Omental fat pad (tissue), 3 donors: ENCODE measurements at regions not wholly inside any gene's neighbourhood (a gene's known extent, or its start where the extent isn't known, plus 50 kb on each side); places are given as distances from the start of the nearest gene placed in this dataset.

ENCODE experiments used
- ATAC-seq: fragments of 150-250 bp; one replicate; pipeline ENCODE4 v1.9.1; 2016; ENCODE audit warnings: mild to moderate bottlenecking, moderate library complexity; ENCODE audit not compliant: low FRiP score
- DNase-seq: peaks from one replicate; pipeline ENCODE4 v3.0.0-alpha.2; 2019; ENCODE audit warnings: low spot score
- TF ChIP-seq, protein P1 (sequence below), 3 donors: fragments of 450-650 bp; IDR thresholded peaks; one replicate each; pipeline ENCODE4 v1.5.1; 2016 to 2017; ENCODE audit warnings: antibody characterized with exemption in 3 of 3, mild to moderate bottlenecking in 3 of 3, moderate library complexity in 2 of 3

DNA sequence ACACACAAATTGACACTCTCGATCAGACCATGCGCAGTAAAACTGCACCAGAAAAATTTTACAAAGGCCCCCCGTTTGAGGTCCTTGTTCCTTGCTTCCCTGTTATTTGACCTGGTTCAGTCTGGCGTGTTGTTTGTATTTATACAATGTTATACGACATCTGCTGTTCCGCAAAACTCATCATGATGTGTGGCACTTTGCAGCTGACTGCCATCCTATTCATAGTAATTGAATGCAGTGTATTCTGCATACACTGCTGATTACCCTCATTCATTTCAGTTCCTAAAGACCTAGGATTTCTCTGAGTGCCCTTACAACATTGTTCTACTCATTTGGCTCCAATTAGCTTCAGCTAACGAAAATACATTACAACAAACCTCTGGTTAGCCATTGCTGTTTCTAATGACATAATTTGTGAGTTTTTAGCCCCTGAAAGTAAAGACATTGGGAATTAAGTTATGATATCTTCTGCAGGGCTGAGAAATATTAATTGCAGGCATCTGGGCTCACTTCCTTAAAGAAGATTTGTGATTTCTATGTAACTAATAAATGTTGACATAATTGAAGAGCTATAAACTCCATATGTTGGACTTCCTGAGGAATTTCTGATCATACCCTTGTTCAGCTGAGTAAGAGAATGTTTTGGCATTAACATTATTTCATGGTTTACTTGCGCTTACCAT, 75.7 kb downstream of the C3orf38 start:
- TF ChIP-seq, protein P1, sequence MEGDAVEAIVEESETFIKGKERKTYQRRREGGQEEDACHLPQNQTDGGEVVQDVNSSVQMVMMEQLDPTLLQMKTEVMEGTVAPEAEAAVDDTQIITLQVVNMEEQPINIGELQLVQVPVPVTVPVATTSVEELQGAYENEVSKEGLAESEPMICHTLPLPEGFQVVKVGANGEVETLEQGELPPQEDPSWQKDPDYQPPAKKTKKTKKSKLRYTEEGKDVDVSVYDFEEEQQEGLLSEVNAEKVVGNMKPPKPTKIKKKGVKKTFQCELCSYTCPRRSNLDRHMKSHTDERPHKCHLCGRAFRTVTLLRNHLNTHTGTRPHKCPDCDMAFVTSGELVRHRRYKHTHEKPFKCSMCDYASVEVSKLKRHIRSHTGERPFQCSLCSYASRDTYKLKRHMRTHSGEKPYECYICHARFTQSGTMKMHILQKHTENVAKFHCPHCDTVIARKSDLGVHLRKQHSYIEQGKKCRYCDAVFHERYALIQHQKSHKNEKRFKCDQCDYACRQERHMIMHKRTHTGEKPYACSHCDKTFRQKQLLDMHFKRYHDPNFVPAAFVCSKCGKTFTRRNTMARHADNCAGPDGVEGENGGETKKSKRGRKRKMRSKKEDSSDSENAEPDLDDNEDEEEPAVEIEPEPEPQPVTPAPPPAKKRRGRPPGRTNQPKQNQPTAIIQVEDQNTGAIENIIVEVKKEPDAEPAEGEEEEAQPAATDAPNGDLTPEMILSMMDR (IDR thresholded peaks at IDR 0.05): no peak
- no peak for DNase-seq
- no peak for ATAC-seq

GRCh38 chr3:88226910-88227309, 77.2 kb downstream of the C3orf38 start:
- DNase-seq: no peak
- no peak for ATAC-seq
- TF ChIP-seq, protein P1 (IDR thresholded peaks at IDR 0.05): no peak

GRCh38 chr3:88230638-88231037, 80.9 kb downstream of the C3orf38 start:
- TF ChIP-seq, protein P1 (IDR thresholded peaks at IDR 0.05): no peak

DNA sequence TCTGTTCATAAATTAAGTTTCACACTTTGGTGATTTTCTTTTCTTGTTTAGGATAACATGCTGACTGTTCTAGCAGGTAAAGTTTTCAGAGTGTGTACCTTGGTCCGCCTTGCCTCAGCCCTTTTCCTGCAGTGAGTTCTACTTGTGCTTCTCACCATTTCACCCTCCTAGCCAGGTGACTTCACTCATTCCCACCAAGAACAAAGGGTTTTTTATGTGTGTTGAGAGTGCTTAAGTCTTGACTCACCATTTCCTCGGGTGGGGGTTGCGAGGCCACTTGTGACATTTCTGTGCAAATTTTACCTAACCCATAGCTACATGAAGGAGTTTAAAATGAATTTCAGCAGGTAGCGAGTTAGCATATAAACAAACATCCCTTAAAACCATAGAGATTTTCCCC, 81.4 kb downstream of the C3orf38 start:
- DNase-seq (no peak), ATAC-seq (no peak)

More at GRCh38 chr3:88230638-88231037, 80.9 kb downstream of the C3orf38 start:
- DNase-seq (no peak), ATAC-seq (peak; percentile 28)

GRCh38 chr3:88231632-88232031, 81.9 kb downstream of the C3orf38 start:
- DNase-seq (no peak), ATAC-seq (no peak)
- TF ChIP-seq, protein P1 (IDR thresholded peaks at IDR 0.05): no peak

More for the DNA sequence above, 81.4 kb downstream of the C3orf38 start:
- TF ChIP-seq, protein P1 (IDR thresholded peaks at IDR 0.05): no peak

GRCh38 chr3:88235102-88235501, 85.3 kb downstream of the C3orf38 start:
- TF ChIP-seq, protein P1 (IDR thresholded peaks at IDR 0.05): no peak
- ATAC-seq (no peak), DNase-seq (no peak)

DNA sequence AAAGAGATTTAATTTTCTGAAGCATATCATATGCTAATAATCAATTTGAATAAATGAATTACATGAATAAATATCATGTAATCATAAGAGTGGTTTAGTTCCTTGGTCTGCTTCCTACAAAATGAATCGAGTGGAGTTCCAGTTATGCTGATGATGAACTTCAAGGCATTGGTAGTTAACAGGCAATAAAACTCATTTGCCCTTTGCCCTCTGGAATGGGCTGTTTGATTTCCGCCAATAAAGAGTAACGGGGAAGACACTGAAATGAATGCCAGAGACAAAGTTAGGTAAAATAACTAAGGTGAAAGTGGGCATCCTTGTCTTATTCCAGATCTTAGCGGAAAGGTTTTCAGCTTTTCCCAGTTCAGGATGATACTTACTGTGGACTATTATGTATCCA, 90.1 kb downstream of the C3orf38 start:
- DNase-seq (no peak), ATAC-seq (no peak)
- TF ChIP-seq, protein P1 (IDR thresholded peaks at IDR 0.05): no peak
